GM19043 (cell line): ENCODE measurements at regions not wholly inside any gene's neighbourhood (a gene's known extent, or its start where the extent isn't known, plus 50 kb on each side); places are given as distances from the start of the nearest gene placed in this dataset.

Source experiments
- ATAC-seq: cut with Tn5 transposase; IDR thresholded peaks from one replicate; pipeline ENCODE4 v1.9.1; 2021; ENCODE audit warnings: low read depth; ENCODE audit not compliant: unreplicated experiment

GRCh38 chr22:22099833-22100812 is 117.5 kb upstream of the TOP3B start:
- ATAC-seq: no peak

GRCh38 chr22:22099194-22099486 is 116.6 kb upstream of the TOP3B start:
- ATAC-seq: no peak

GRCh38 chr22:22098457-22099193 is 116.0 kb upstream of the TOP3B start:
- ATAC-seq: no peak

GRCh38 chr22:22097727-22098228 is 115.2 kb upstream of the TOP3B start:
- ATAC-seq: no peak

GRCh38 chr22:22094921-22095320 is 112.3 kb upstream of the TOP3B start:
- no peak for ATAC-seq

- ATAC-seq: no peak
These were observed 111.9 kb upstream of the TOP3B start for GRCh38 chr22:22094514-22094913.

GRCh38 chr22:22093743-22094142 is 111.2 kb upstream of the TOP3B start:
- no peak for ATAC-seq

GRCh38 chr22:22092974-22093373 is 110.4 kb upstream of the TOP3B start:
- ATAC-seq: no peak

- no peak for ATAC-seq
These were observed 109.5 kb upstream of the TOP3B start for GRCh38 chr22:22092101-22092500.

GRCh38 chr22:22091400-22091878 is 108.9 kb upstream of the TOP3B start:
- no peak for ATAC-seq

GRCh38 chr22:22090650-22091399 is 108.2 kb upstream of the TOP3B start:
- ATAC-seq: no peak

- ATAC-seq: no peak
These were observed 107.1 kb upstream of the TOP3B start for GRCh38 chr22:22089459-22090308.

GRCh38 chr22:22088658-22089458 is 106.3 kb upstream of the TOP3B start:
- no peak for ATAC-seq

- ATAC-seq: no peak
These were observed 105.5 kb upstream of the TOP3B start for GRCh38 chr22:22087854-22088657.

GRCh38 chr22:22086501-22087158 is 104.0 kb upstream of the TOP3B start:
- ATAC-seq: no peak

- no peak for ATAC-seq
These were observed 103.3 kb upstream of the TOP3B start for GRCh38 chr22:22085702-22086500.
